NCI-H2107 treated with DMSO at 0.1 percent for 48 hours (cell line): ENCODE measurements at regions not wholly inside any gene's neighbourhood (a gene's known extent, or its start where the extent isn't known, plus 50 kb on each side); places are given as distances from the start of the nearest gene placed in this dataset.
"Not testable (repeated sequence)": the region's sequence is repeated elsewhere in the genome, so short reads cannot be mapped to it uniquely, and the experiment has no call there.

Experiments used
- DNase-seq: peaks from one replicate; lab custom pipeline; 2025; ENCODE audit not compliant: unreplicated experiment; lab: John Stamatoyannopoulos, UW

- DNase-seq, result no peak
Observed at GRCh38 chr16:86948046-86948445, 369.1 kb downstream of the C16orf95 start.

- no peak for DNase-seq
Observed at GRCh38 chr16:86949116-86949515, 368.1 kb downstream of the C16orf95 start.

- no peak for DNase-seq
Observed at GRCh38 chr16:86949630-86950029, 367.6 kb downstream of the C16orf95 start.

- DNase-seq, result no peak
Observed at GRCh38 chr16:86951041-86951822, 366.0 kb downstream of the C16orf95 start.

GRCh38 chr16:86951831-86952598 is 365.2 kb downstream of the C16orf95 start:
- no peak for DNase-seq

- no peak for DNase-seq
Observed at GRCh38 chr16:86952769-86953168, 364.4 kb downstream of the C16orf95 start.

- no peak for DNase-seq
Observed at GRCh38 chr16:86953631-86954391, 363.4 kb downstream of the C16orf95 start.

GRCh38 chr16:86955136-86955855 is 361.9 kb downstream of the C16orf95 start:
- no peak for DNase-seq

- no peak for DNase-seq
Observed at GRCh38 chr16:86956437-86956836, 360.8 kb downstream of the C16orf95 start.

GRCh38 chr16:86957662-86958198 is 359.5 kb downstream of the C16orf95 start:
- DNase-seq, result not testable (repeated sequence)

- DNase-seq, result no peak
Observed at GRCh38 chr16:86958423-86958822, 358.8 kb downstream of the C16orf95 start.

- DNase-seq, result no peak
Observed at GRCh38 chr16:86959091-86959651, 358.0 kb downstream of the C16orf95 start.

GRCh38 chr16:86959729-86960128 is 357.5 kb downstream of the C16orf95 start:
- DNase-seq, result no peak

- no peak for DNase-seq
Observed at GRCh38 chr16:86960266-86960665, 356.9 kb downstream of the C16orf95 start.

- DNase-seq, result no peak
Observed at GRCh38 chr16:86961171-86961601, 356.0 kb downstream of the C16orf95 start.

- no peak for DNase-seq
Observed at GRCh38 chr16:86962259-86962658, 354.9 kb downstream of the C16orf95 start.

GRCh38 chr16:86962913-86963312 is 354.3 kb downstream of the C16orf95 start:
- DNase-seq, result no peak

- no peak for DNase-seq
Observed at GRCh38 chr16:86963600-86964575, 353.3 kb downstream of the C16orf95 start.

- DNase-seq, result no peak
Observed at GRCh38 chr16:86964796-86965241, 352.4 kb downstream of the C16orf95 start.
